GM21529 (cell line): ENCODE measurements at regions not wholly inside any gene's neighbourhood (a gene's known extent, or its start where the extent isn't known, plus 50 kb on each side); places are given as distances from the start of the nearest gene placed in this dataset.
A peak's percentile ranks its signal among the peaks of the same experiment; 100 is the strongest.
"Not testable (repeated sequence)": the region's sequence is repeated elsewhere in the genome, so short reads cannot be mapped to it uniquely, and the experiment has no call there.

ENCODE experiments used
- ATAC-seq: cut with Tn5 transposase; IDR thresholded peaks from one replicate; pipeline ENCODE4 v1.9.1; 2021; ENCODE audit not compliant: unreplicated experiment

DNA sequence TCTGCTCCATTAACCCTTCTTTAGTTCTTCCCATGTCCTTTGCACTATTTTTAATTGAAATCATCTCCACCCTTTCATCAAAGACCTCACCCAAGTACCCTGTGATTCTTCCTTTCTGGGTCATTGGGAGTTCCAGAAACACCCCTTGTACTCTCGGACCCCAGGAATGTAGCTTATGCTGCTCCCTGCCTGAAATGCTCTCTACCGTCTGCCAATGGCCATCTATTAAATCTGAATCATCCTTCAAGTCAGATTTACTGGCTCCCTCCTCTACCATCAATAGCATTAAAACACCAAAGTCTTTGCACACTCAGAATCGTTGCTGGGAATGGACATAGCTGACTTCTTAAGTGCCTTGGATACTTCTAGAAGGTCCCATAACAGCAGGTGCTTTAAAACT, 73.2 kb upstream of the GADD45A start:
- no peak for ATAC-seq

DNA sequence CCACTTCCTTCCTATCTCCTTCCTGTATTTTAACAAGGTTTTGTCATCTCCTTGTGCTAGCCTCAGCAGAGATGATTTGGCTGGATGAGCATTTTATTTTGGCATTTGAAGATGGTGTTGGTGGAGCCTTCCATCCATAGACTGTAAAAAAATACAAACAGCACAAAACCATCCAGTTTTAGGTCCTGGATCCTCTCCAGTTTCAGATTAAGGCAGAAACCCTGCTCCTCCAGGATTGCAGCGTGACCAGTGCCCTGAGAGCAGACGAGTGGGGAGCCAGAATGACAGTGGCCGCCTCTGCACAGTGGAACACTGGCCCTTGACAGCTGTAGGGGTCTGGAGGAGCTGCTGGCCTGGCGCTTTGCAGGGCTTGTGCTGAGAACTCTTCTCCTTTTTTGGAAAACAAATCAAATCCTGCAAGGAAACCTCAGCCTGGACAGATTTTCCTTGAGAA, 72.2 kb upstream of the GADD45A start:
- ATAC-seq: no peak

DNA sequence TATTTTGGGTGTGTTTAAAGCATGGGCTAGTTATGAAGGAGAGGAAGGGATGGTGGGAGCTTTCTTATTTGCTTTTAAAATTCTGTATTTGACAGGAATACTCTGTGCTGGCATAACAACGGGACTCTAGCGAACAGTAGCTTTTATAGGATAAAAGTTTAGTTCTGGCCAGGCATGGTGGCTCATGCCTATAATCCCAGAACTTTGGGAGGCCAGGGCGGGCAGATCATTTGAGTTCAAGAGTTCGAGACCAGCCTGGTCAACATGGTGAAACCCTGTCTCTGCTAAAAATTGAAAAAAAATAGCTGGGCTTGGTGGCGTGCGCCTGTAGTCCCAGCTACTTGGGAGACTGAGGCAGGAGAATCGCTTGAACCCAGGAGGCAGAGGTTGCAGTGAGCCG, 71.5 kb upstream of the GADD45A start:
- ATAC-seq: not testable (repeated sequence)

DNA sequence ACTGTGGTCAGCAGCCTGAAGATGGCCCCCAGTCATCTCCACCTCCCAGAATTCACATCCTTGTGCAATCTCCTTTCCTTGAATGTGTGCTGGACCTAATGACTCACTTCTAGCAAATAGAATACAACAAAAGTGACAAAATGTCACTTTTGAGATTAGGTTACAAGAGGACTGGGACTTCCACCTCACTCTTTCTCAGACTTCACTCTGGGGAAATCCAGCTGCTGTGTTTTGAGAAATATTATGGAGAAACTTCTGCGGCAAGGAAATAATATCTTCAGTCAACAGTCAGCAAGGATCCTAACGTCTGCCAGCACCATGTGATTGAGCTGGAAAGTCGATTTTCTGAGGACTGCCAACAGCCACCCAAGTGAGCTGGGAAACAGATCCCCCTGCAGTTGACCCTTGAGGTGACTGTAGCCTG, 70.5 kb upstream of the GADD45A start:
- no peak for ATAC-seq

DNA sequence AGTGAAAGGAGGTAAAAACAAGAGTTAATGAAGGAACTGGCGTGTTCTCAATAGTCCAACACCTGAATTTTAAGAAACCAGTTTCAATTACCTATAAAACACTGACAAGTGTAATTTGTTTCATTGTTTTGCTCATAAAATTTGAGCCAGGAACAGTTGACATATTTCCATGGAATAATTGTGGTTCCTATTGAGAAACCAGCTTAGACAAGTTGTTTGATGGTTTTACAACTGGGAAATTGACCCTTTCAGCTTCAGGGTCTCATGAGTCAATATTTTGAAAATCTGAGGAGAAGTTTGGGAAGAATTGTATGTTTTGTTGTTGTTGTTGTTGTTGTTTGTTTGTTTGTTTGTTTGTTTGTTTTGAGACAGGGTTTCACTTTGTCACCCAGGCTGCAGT, 69.1 kb upstream of the GADD45A start:
- ATAC-seq: no peak

DNA sequence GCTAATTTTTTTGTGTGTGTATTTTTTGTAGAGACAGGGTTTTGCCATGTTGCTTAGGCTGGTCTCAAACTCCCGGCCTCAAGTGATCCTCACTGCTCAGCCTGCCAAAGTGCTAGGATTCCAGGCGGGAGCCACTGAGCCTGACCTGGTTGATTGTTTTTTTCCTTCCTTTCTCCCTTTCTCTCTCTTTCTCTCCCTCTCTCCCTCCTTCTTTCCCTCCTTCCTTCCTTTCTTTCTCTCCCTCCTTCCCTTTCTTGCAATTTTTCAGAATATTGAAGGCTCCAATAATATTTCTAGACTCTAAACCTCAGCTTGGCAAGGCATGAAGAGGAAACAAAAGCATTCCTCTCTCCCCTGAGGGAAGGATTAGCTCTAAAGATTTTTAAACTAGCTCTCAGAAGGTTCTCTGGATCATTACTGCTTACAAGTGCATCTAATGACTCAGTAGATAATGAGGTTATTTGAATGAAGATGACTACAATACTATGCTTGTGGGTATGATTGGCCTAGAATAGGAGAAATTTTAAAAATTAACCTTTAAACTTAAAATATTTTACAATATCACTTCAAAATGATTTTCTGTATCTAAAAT, 68.5 kb upstream of the GADD45A start:
- no peak for ATAC-seq

DNA sequence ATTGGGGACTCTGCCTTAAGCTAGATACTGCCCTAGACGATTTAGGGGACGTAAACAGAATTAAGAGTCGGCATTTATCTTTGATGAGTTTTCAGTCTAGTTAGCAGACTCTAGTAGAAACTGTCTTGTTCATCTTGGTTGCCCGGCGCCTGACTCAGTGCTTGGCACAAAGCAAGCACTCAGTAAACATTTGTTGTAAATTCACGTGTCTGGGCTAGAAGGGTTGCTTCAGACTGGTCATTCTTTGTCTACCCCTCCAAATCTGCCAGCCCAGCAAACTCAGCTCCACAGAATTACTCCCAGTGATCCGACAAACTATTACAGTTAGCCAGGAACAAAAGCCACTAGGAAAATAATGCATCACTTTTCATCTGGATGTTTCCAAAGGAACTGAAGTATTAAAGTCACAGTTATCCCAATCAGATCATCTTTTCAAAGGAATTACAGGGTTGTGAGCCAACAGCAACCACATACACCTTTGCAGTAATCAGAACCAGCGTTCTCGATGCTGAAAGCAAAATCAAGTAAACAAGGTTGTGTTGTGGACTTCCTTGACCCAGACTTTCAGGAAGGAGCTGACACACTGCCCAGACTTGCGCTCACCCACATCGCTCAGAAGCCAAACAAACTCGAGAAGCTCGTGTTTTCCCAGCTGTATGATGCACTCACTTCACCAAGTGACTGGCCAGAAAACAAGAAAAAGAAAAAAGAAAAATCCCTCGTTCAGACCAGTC, 66.5 kb upstream of the GADD45A start:
- ATAC-seq: no peak

DNA sequence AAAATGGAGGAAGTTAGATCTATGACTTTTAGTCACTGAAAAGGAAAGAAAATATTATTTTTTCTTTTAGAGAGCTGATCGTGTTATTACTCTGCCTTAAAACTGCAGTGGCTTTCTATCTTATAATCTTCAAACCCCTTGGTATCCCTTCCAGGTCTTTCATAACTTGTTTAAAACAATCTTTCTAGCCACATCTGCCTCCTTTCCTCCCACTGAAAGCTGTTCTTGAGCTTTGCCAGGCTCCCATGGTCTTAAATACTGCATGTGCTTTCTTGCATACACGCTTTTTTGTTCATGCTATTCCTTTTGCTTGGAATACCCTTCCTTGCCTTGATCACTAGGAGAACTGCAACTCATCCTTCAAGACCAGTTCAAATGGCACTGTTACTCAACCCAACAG, 65.9 kb upstream of the GADD45A start:
- ATAC-seq: no peak

DNA sequence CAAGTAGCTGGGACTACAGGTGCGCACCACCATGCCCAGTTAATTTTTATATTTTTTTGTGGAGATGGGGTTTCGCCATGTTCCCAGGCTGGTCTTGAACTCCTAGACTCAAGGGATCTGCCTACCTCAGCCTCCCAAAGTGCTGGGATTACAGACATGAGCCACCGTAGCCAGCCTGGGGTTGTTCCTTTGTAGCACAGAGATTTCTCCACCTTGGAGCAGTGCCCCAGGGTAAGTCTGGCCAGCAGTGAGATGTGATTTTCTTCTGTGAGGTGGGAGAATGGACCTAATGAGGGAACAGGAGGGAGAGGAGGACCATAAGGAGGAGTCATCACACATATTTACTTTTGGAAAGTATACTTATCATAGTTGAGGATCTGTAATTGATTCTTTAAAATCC, 61.1 kb upstream of the GADD45A start:
- ATAC-seq: no peak

DNA sequence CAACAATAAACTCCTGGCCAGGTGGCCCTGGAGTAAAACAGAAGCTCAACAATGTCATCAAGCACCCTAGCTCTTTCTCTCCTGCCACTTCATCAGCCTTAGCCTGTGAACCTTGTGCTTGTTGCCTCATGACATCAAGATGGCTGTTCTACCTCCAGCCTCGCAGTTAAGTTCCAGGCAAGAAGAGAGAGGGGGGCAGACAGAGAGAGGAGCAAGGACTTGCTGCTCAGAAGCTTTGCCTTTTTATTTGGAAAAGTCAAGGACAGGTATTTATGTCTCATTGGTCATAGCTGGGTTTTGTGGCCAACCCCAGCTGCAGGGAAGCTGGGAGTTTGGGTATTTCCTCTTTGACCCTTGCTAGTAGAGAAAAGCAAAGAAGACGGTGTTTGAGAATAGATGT, 60.3 kb upstream of the GADD45A start:
- ATAC-seq: no peak

DNA sequence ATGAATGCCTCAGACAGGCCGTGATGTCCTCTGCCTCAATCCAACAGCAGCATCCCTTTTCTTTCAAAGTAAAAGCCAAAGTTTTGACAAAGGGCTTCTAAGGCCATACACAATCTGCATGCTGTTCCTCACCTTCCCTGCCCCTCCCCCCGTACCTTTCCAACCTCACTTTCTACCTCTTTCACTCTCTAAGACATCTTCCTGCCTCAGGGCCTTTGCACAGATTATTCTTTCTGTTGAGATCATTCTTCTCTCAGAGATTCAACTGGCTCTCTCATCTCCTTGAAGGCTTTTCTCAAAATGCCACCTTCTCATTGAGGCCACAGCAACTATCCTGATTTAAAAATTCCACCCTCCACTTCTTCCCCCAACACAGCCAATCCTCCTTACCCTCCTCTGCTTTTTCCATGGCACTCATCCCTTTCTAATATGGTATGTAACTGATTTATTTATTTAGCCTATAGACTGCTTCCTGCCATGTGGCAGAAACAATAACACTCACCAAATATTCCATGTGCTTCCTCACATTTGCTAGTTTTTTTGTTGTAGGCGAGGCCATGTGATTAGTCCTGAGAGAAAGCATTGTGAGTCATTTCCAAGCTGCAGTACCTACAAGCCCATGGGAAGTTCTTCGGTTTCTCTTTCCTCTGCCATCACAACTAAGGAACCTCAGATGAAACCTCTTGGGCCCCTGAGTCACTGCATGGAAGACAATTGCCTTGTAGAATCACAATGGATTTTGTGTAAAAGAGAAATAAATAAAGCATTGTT, 58.7 kb upstream of the GADD45A start:
- ATAC-seq: no peak

DNA sequence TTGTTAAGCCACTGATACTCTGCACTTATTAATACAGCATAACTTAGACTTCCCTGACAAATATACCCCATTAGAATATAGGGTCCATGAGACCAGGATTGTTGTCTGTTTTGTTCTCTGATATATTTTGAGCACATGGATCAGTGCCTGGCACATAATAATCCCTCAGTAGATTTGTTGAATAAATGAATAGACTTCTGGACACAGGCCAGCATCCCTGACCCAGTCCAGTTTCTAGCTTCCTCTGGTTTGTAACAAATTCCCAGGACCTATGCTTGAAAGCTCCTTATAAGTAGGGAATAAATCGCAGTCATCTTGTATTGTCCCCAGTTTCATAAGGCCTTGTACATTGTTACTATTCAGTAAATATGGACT, 58.2 kb upstream of the GADD45A start:
- no peak for ATAC-seq

DNA sequence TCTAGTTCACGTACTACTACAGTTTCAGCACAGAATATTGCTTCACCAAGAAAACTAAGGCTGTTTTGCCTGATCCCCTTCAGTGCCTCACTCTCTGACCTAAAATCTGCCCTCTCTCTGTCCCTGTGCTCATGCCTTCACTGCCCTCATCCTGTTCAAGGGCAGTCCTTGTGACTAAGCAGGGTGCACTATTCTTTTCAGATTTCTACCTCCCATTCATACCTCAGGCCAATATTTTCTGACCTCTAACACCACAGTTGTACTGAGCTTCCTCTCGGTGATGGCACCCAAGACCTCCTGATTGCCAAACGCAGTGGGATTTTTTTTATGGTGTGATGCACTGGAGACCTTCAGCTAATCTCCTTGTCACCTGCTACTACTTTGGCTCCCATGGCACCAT, 57.7 kb upstream of the GADD45A start:
- no peak for ATAC-seq

DNA sequence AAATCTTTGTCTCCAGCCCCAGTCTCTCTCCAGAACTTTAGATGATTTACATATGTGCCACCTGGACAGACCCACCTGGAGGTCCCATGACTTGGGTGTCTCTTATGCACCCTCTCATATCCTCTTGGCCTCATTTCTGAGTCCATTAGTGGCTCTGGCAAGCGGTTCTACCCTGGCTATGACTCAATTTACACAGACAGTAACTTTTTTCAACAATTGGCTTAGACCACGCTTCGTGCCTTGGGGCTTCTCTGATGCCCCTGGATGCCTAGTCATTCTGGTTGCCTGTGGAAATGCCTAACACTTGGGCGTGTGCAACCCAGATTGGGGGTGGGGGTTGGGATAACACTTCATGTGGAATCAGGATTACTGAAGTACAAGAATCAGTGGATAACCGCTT, 57.1 kb upstream of the GADD45A start:
- ATAC-seq: no peak

DNA sequence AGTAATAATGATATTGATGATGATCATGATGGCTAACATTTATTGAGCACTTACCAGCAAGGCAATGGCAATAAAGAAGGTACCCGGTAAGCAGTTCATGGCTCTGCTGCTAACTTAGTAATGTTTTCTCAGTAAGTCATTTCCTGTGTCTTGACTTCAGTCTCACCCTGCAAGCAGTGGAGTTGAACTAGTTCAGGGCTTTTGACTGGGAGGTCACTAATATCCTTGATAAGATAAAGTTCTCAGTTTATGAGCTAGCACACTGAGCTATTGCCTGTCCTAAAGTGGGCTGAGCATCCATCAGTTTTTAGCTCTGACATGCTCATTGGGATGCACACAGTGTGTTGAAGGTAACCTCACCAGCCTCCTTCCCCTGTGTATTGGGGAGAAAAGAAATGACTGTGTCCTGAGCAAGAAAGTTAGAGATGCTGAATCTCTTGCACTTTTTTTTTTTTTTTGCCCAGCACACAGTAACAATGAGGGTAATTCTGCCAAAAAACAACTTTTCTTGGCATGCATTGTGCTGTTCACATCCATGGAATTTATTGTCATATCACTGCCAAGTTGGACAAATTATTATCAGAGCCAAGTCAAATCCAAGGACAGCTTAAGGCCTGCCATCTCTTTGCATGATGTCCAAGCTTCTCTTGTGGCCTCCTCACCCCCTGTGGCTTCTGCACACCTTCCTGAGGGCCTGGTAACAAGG, 55.5 kb upstream of the GADD45A start:
- peak; percentile 52 for ATAC-seq

DNA sequence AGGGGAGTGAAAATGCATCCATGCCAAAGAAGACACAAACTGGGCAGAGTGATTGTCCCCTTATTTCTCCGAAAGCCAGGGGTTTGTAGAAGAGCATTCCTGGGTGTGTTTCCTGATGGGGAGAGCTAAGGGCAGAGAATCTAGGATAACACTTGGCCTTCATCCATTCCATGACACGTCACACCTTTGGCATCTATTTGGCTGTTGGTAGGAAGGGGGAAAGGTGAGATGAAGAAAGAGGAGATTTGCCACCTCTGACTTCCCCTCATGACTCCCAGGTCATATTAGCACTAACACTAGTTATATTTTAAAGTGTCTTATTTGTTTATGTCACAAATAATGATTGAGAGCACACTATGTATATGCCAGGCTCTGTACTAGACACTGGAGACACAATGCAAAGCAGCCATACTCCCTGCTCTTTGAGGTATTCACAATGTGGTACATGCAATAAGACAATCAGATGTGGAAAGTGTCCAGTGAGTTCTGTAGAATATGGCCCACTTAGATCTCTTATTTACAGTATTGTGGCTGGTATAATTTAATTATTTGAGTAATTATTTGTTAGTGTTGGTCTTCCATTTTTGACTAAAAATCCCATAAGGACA, 54.5 kb upstream of the GADD45A start:
- no peak for ATAC-seq

DNA sequence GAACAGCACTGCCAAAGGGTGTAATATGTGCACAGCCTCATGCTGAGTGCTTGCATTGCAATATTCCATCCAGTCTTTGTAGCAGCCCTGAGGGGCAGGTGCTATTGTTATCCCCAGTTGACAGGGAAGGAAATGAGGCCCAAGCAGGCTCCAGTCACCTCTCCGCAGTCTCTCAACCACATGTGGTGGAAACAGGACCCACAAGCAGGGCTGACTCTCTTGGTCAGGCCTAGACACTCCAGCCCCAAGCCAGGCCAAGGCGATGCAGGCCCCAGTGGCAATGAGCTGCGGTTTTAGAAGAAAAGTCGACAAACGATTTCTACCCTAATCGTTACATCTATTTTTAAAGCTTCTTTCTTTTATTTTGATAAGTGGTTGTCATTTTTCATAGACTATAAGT, 52.6 kb upstream of the GADD45A start:
- ATAC-seq: no peak

DNA sequence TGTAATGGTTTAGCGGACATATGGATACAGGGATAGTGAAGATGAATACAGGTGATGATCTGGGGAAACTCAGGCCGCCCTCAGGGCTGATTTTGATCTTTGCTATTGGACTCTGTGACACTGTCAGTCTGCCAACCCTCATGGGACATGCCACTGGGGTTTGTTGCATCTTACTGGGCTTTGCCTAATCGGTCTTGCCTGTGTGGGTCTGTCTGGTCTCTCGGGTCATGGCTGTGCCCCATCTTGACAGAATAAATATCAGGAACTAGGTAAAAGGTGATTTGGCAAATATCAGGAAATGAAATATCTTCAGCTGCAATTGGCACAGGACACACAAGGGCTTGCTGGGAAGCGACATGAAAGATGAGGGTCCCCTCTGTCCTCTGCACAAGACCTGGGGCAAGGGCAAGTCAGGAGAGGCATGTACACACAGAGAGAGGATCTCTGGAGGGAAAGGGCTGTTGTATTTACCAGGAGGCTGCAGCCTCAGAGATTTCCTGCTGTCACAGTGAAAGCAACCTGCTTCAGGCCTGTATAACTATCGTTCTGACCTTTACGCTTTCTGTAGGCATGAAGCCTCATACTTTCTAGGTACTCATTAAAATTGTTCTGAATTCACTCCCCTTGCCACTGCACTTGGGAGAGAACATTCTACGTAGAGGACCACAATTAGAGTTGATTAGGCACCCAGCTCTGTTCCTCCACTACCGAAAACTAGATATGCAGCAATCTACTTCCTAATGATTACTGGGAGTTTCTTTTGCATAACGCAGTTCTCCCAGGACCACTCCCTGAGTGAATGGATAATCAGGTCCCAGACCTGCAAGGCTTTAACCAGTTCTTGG, 52.0 kb upstream of the GADD45A start:
- no peak for ATAC-seq

DNA sequence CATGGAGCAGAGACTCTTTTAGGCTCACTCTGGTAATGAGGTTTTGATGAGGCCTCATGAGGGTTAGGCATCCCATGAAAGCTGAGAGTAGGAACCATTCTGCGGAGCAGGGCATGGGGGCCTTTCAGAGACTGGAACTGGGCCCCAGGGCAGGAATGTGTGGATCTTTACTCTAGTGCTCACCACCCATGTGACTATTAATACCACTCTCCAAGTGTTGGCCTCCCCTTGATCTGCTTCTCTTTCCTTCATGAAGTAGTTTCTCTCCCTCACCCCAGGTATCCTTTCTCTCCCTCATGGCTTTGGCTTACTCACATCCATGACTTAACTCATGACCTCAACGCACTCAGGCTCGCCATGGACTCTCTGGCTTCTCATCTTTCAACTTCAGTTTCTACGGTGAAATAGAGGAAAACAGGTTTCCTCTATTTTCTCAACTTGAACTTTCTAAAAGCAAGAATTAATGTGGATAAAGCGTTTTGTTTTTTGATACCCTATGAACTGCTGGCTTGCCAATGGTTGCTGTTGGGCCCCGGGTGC, 50.5 kb upstream of the GADD45A start:
- no peak for ATAC-seq
